GM12865 (cell line): ENCODE measurements at regions not wholly inside any gene's neighbourhood (a gene's known extent, or its start where the extent isn't known, plus 50 kb on each side); places are given as distances from the start of the nearest gene placed in this dataset.

Experiments used
- DNase-seq: peaks from one replicate; pipeline ENCODE4 v3.0.0; 2010; ENCODE audit warnings: low read depth
- H3K4me3 ChIP-seq: 2 replicates; pipeline ENCODE4 v1.5.1; 2011; ENCODE audit warnings: mild to moderate bottlenecking, low read depth, low read length, control low read depth
- CTCF ChIP-seq: IDR thresholded peaks from 2 replicates; pipeline ENCODE4 v1.5.1; 2011; ENCODE audit warnings: low read length, control low read depth, low read depth, inconsistent platforms; ENCODE audit not compliant: insufficient read depth; ENCODE audit errors: missing control alignments

- DNase-seq, result no peak
- TF ChIP-seq CTCF, result no peak
- H3K4me3 ChIP-seq, result no peak overlapping the region
Observed at GRCh38 chr14:101616202-101616601, 54.9 kb downstream of the DIO3 start.

GRCh38 chr14:101619484-101619883 is 58.2 kb downstream of the DIO3 start:
- DNase-seq, result no peak
- H3K4me3 ChIP-seq, result no peak overlapping the region
- no peak for TF ChIP-seq CTCF

GRCh38 chr14:101620031-101620788 is 58.9 kb downstream of the DIO3 start:
- DNase-seq, result no peak
- no peak for TF ChIP-seq CTCF
- H3K4me3 ChIP-seq, result no peak overlapping the region

GRCh38 chr14:101620821-101621785 is 59.8 kb downstream of the DIO3 start:
- H3K4me3 ChIP-seq, result no peak overlapping the region
- DNase-seq, result no peak
- TF ChIP-seq CTCF, result no peak

- H3K4me3 ChIP-seq, result no peak overlapping the region
- DNase-seq, result no peak
- TF ChIP-seq CTCF, result no peak
Observed at GRCh38 chr14:101622251-101623076, 61.2 kb downstream of the DIO3 start.

- no peak overlapping the region for H3K4me3 ChIP-seq
- TF ChIP-seq CTCF, result no peak
- no peak for DNase-seq
Observed at GRCh38 chr14:101623077-101623372, 61.7 kb downstream of the DIO3 start.
